ENCODE measurements at regions not wholly inside any gene's neighbourhood (a gene's known extent, or its start where the extent isn't known, plus 50 kb on each side); places are given as distances from the start of the nearest gene placed in this dataset.

- CTCF ChIA-PET: interaction anchor here (0.5 kb wide), 1 partner anchor 720 kb away, joined by 5 read pairs; no protein-coding TSS in a partner anchor
- no TSS peak for BruUV-seq (replicated peaks)
- no peak for TF ChIP-seq CTCF (IDR thresholded peaks at IDR 0.05; ENCODE audit: unreplicated experiment)
Measured at GRCh38 chr3:180529778-180530177, 72.2 kb upstream of the TTC14 start.

GRCh38 chr3:180530276-180530675 lies 71.7 kb upstream of the TTC14 start:
- no peak for TF ChIP-seq CTCF (IDR thresholded peaks at IDR 0.05; ENCODE audit: unreplicated experiment)
- Mint-ChIP-seq H3K4me3 (ENCODE audit: unreplicated experiment) (no peak overlapping the region), H3K4me1 (ENCODE audit: insufficient read depth, unreplicated experiment) (no peaks in the 10 kb centered on the region), H3K9me3 (ENCODE audit: unreplicated experiment) (no peaks in the 10 kb centered on the region), H3K27ac (ENCODE audit: low read depth, unreplicated experiment) (no peak overlapping the region), H3K36me3 (ENCODE audit: insufficient read depth, unreplicated experiment) (no peaks in the 10 kb centered on the region), H3K27me3 (ENCODE audit: insufficient read depth, unreplicated experiment) (no peaks in the 10 kb centered on the region)
- BruUV-seq (replicated peaks): no TSS peak
- ChIA-PET POLR2A (no interaction called here), CTCF (no interaction called here)
- no peak for DNase-seq (ENCODE audit: unreplicated experiment)
- intact Hi-C loops (cut with micrococcal nuclease): no loop called here

More at GRCh38 chr3:180529778-180530177, 72.2 kb upstream of the TTC14 start:
- H3K27ac Mint-ChIP-seq (ENCODE audit: low read depth, unreplicated experiment): no peak overlapping the region
- intact Hi-C loops (cut with micrococcal nuclease): no loop called here
- H3K4me3 Mint-ChIP-seq (ENCODE audit: unreplicated experiment): no peak overlapping the region
- no peaks in the 10 kb centered on the region for H3K36me3 Mint-ChIP-seq (ENCODE audit: insufficient read depth, unreplicated experiment)
- H3K27me3 Mint-ChIP-seq (ENCODE audit: insufficient read depth, unreplicated experiment): no peaks in the 10 kb centered on the region
- no peak for DNase-seq (ENCODE audit: unreplicated experiment)
- no peaks in the 10 kb centered on the region for H3K4me1 Mint-ChIP-seq (ENCODE audit: insufficient read depth, unreplicated experiment)
- no peaks in the 10 kb centered on the region for H3K9me3 Mint-ChIP-seq (ENCODE audit: unreplicated experiment)
- POLR2A ChIA-PET: no interaction called here

- H3K9me3 Mint-ChIP-seq (ENCODE audit: unreplicated experiment): no peaks in the 10 kb centered on the region
- POLR2A ChIA-PET: interaction anchor here (0.6 kb wide), 1 partner anchor 218 kb away, joined by 3 read pairs; no protein-coding TSS in a partner anchor
- no peak for DNase-seq (ENCODE audit: unreplicated experiment)
- CTCF ChIA-PET: interaction anchor here (0.6 to 1.2 kb wide), 2 partner anchors 32 to 614 kb away, joined by 3 read pairs; no protein-coding TSS in a partner anchor
- H3K36me3 Mint-ChIP-seq (ENCODE audit: insufficient read depth, unreplicated experiment): no peaks in the 10 kb centered on the region
- no peak for TF ChIP-seq CTCF (IDR thresholded peaks at IDR 0.05; ENCODE audit: unreplicated experiment)
- H3K4me3 Mint-ChIP-seq (ENCODE audit: unreplicated experiment): no peak overlapping the region
- H3K27me3 Mint-ChIP-seq (ENCODE audit: insufficient read depth, unreplicated experiment): no peaks in the 10 kb centered on the region
- intact Hi-C loops (cut with micrococcal nuclease): no loop called here
- H3K4me1 Mint-ChIP-seq (ENCODE audit: insufficient read depth, unreplicated experiment): no peaks in the 10 kb centered on the region
- no TSS peak for BruUV-seq (replicated peaks)
- H3K27ac Mint-ChIP-seq (ENCODE audit: low read depth, unreplicated experiment): no peak overlapping the region
Measured at GRCh38 chr3:180531303-180532278, 70.4 kb upstream of the TTC14 start.

- Mint-ChIP-seq H3K9me3 (ENCODE audit: unreplicated experiment) (no peaks in the 10 kb centered on the region), H3K4me3 (ENCODE audit: unreplicated experiment) (no peak overlapping the region), H3K27me3 (ENCODE audit: insufficient read depth, unreplicated experiment) (no peaks in the 10 kb centered on the region), H3K4me1 (ENCODE audit: insufficient read depth, unreplicated experiment) (no peaks in the 10 kb centered on the region), H3K27ac (ENCODE audit: low read depth, unreplicated experiment) (no peak overlapping the region), H3K36me3 (ENCODE audit: insufficient read depth, unreplicated experiment) (no peaks in the 10 kb centered on the region)
- POLR2A ChIA-PET: no interaction called here
- no peak for TF ChIP-seq CTCF (IDR thresholded peaks at IDR 0.05; ENCODE audit: unreplicated experiment)
- no peak for DNase-seq (ENCODE audit: unreplicated experiment)
- BruUV-seq (replicated peaks): no TSS peak
- intact Hi-C loops (cut with micrococcal nuclease): no loop called here
- CTCF ChIA-PET: interaction anchor here (0.6 kb wide), 1 partner anchor 750 kb away, joined by 3 read pairs; no protein-coding TSS in a partner anchor
Measured at GRCh38 chr3:180534828-180535227, 67.1 kb upstream of the TTC14 start.

Data from MCF 10A (cell line).